ENCODE measurements at regions not wholly inside any gene's neighbourhood (a gene's known extent, or its start where the extent isn't known, plus 50 kb on each side); places are given as distances from the start of the nearest gene placed in this dataset.

DNA sequence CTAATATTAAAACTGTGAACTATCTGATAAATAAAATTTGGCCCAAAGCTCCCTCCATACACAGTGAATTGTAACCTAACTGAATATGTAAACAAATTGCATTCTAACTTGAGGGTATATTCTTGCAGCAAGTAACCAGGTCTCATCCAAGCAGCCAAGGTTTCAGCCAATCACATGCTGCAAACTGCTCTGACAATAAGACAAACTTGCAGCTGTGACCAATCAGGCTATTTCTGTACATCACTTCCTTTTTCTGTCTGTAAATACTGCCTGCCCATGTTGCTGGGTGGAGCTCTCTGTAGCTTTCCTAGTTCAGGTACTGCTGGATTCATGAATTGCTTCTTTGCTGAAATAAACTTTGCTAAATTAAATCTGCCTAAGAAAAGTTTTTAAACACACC, 499.0 kb downstream of the GALC start (continued):
- no peak for TF ChIP-seq RERE (CRISPR knock-in tag; IDR thresholded peaks at IDR 0.05; ENCODE audit: low read depth)
- no peak for TF ChIP-seq ZBTB34 (CRISPR knock-in tag; IDR thresholded peaks at IDR 0.05)
- no peak for TF ChIP-seq NFATC3 (CRISPR knock-in tag; IDR thresholded peaks at IDR 0.05)
- TF ChIP-seq, protein P1, sequence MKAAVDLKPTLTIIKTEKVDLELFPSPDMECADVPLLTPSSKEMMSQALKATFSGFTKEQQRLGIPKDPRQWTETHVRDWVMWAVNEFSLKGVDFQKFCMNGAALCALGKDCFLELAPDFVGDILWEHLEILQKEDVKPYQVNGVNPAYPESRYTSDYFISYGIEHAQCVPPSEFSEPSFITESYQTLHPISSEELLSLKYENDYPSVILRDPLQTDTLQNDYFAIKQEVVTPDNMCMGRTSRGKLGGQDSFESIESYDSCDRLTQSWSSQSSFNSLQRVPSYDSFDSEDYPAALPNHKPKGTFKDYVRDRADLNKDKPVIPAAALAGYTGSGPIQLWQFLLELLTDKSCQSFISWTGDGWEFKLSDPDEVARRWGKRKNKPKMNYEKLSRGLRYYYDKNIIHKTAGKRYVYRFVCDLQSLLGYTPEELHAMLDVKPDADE (CRISPR knock-in tag; IDR thresholded peaks at IDR 0.05), result no peak
- no peak for TF ChIP-seq SAFB2 (CRISPR knock-in tag; IDR thresholded peaks at IDR 0.05; ENCODE audit: borderline replicate concordance, low read depth)
- TF ChIP-seq SOX6 (IDR thresholded peaks at IDR 0.05), result no peak
- TF ChIP-seq SOX6 (CRISPR knock-in tag; IDR thresholded peaks at IDR 0.05), result no peak
